ENCODE measurements at regions not wholly inside any gene's neighbourhood (a gene's known extent, or its start where the extent isn't known, plus 50 kb on each side); places are given as distances from the start of the nearest gene placed in this dataset.

DNA sequence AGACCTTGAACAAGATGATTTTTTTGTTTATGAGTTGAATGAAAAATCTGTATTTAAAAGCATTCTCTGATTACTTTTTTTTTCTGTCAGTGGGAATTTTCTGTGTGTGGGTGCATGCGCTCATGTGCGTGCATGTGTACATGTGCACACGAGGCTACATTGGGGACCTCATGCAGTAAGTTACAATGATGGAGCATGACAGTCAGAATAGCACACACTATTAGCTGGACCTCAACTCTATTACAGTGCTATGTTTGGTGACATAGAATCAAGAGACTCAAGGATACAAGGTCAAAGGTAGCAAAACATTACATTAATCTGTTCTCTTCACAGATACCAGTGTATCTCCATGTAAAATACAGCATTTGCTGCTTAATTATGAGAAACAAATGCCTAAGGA, 276.8 kb upstream of the FIGN start:
- TF ChIP-seq ZBTB1 (tag by site-specific recombination; IDR thresholded peaks at IDR 0.05) (no peak), REPIN1 (tag by site-specific recombination; IDR thresholded peaks at IDR 0.05; ENCODE audit: low read depth) (no peak), TCF7L2 (IDR thresholded peaks at IDR 0.05; ENCODE audit: borderline replicate concordance, low read depth, low read length) (no peak), ZNF76 (tag by site-specific recombination; IDR thresholded peaks at IDR 0.05; ENCODE audit: borderline replicate concordance, low read depth) (no peak)
- TF ChIP-seq, protein P1, sequence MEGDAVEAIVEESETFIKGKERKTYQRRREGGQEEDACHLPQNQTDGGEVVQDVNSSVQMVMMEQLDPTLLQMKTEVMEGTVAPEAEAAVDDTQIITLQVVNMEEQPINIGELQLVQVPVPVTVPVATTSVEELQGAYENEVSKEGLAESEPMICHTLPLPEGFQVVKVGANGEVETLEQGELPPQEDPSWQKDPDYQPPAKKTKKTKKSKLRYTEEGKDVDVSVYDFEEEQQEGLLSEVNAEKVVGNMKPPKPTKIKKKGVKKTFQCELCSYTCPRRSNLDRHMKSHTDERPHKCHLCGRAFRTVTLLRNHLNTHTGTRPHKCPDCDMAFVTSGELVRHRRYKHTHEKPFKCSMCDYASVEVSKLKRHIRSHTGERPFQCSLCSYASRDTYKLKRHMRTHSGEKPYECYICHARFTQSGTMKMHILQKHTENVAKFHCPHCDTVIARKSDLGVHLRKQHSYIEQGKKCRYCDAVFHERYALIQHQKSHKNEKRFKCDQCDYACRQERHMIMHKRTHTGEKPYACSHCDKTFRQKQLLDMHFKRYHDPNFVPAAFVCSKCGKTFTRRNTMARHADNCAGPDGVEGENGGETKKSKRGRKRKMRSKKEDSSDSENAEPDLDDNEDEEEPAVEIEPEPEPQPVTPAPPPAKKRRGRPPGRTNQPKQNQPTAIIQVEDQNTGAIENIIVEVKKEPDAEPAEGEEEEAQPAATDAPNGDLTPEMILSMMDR (tag by site-specific recombination; IDR thresholded peaks at IDR 0.05) = no peak
- TF ChIP-seq, protein P2, sequence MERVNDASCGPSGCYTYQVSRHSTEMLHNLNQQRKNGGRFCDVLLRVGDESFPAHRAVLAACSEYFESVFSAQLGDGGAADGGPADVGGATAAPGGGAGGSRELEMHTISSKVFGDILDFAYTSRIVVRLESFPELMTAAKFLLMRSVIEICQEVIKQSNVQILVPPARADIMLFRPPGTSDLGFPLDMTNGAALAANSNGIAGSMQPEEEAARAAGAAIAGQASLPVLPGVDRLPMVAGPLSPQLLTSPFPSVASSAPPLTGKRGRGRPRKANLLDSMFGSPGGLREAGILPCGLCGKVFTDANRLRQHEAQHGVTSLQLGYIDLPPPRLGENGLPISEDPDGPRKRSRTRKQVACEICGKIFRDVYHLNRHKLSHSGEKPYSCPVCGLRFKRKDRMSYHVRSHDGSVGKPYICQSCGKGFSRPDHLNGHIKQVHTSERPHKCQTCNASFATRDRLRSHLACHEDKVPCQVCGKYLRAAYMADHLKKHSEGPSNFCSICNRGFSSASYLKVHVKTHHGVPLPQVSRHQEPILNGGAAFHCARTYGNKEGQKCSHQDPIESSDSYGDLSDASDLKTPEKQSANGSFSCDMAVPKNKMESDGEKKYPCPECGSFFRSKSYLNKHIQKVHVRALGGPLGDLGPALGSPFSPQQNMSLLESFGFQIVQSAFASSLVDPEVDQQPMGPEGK (tag by site-specific recombination; IDR thresholded peaks at IDR 0.05) = no peak
- TF ChIP-seq, protein P3, sequence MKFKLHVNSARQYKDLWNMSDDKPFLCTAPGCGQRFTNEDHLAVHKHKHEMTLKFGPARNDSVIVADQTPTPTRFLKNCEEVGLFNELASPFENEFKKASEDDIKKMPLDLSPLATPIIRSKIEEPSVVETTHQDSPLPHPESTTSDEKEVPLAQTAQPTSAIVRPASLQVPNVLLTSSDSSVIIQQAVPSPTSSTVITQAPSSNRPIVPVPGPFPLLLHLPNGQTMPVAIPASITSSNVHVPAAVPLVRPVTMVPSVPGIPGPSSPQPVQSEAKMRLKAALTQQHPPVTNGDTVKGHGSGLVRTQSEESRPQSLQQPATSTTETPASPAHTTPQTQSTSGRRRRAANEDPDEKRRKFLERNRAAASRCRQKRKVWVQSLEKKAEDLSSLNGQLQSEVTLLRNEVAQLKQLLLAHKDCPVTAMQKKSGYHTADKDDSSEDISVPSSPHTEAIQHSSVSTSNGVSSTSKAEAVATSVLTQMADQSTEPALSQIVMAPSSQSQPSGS (tag by site-specific recombination; IDR thresholded peaks at IDR 0.05; ENCODE audit: low read depth) = no peak

All from HEK293 (cell line).